AG09319 (cell line): ENCODE measurements at regions not wholly inside any gene's neighbourhood (a gene's known extent, or its start where the extent isn't known, plus 50 kb on each side); places are given as distances from the start of the nearest gene placed in this dataset.

Source experiments
- DNase-seq: peaks from one replicate; pipeline ENCODE4 v3.0.0-alpha.2; 2010; ENCODE audit warnings: low read depth; ENCODE audit errors: extremely low read depth
- CTCF ChIP-seq: IDR thresholded peaks from 2 replicates; pipeline ENCODE4 v1.5.1; 2011; ENCODE audit warnings: low read depth, mild to moderate bottlenecking, inconsistent platforms, low read length, moderate library complexity

DNA sequence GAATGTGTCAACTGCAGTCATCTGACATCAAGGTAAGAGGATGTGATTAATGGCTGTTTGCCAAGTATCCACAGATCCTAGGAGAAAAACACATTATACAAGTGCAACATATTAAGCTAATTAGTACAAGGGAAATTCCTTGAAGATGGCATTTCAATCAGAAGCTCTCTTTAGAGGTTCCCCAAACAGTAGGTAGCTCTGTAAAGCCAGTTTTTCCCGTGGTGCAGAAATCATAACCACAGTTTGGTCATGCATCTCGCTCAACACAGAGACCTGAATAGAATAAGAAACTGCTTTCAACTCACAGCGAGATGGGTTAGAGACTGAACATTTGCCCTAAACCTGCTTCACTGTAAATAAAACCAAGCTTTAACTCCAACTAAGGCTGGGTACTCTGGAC lies 230.5 kb upstream of the CAMK1G start:
- no peak for DNase-seq
- TF ChIP-seq CTCF = no peak

GRCh38 chr1:209354111-209354839 lies 229.2 kb upstream of the CAMK1G start:
- peak; percentile 98 for TF ChIP-seq CTCF
- peak; percentile 71 for DNase-seq

DNA sequence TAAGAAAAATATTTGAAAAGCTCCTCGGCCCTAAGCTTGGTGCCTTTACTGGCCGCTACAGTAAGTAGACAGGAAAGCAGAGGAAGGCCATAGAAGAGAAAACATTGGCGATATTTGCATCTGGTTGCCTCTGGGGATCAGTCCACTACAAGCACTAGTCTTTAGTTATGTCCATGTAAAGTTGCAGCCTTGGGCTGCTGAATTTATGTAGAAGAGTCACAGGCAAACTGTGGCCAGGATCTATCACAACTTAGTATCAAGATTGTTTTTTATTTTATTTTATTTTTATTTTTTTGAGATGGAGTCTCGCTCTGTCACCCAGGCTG lies 228.7 kb upstream of the CAMK1G start:
- no peak for TF ChIP-seq CTCF

GRCh38 chr1:209355415-209355814 lies 228.1 kb upstream of the CAMK1G start:
- DNase-seq = no peak
- TF ChIP-seq CTCF = no peak

More for the DNA sequence above, 228.7 kb upstream of the CAMK1G start:
- no peak for DNase-seq

GRCh38 chr1:209356976-209357377 lies 226.5 kb upstream of the CAMK1G start:
- no peak for TF ChIP-seq CTCF
- no peak for DNase-seq

GRCh38 chr1:209363112-209363511 lies 220.4 kb upstream of the CAMK1G start:
- DNase-seq = no peak
- no peak for TF ChIP-seq CTCF

GRCh38 chr1:209364716-209365115 lies 218.8 kb upstream of the CAMK1G start:
- TF ChIP-seq CTCF = no peak

More at GRCh38 chr1:209364716-209365115, 218.8 kb upstream of the CAMK1G start:
- no peak for DNase-seq
